VCaP (cell line): ENCODE measurements at regions not wholly inside any gene's neighbourhood (a gene's known extent, or its start where the extent isn't known, plus 50 kb on each side); places are given as distances from the start of the nearest gene placed in this dataset.

Experiments
- H3K27ac ChIP-seq: fragments of 450-650 bp; 2 replicates; pipeline ENCODE4 v1.5.1; 2017
- CTCF ChIP-seq: fragments of 450-650 bp; conservative IDR thresholded peaks from 2 replicates; pipeline ENCODE4 v1.5.1; 2017; ENCODE audit warnings: mild to moderate bottlenecking, moderate library complexity

GRCh38 chr11:23398052-23398451, 537.8 kb upstream of the CCDC179 start:
- TF ChIP-seq CTCF: no peak
- H3K27ac ChIP-seq: no peak overlapping the region

- no peak for TF ChIP-seq CTCF
- H3K27ac ChIP-seq: no peak overlapping the region
These were observed 539.7 kb upstream of the CCDC179 start for GRCh38 chr11:23399995-23400394.

GRCh38 chr11:23403210-23404185, 543.2 kb upstream of the CCDC179 start:
- TF ChIP-seq CTCF: no peak
- no peak overlapping the region for H3K27ac ChIP-seq

GRCh38 chr11:23404225-23405160, 544.2 kb upstream of the CCDC179 start:
- no peak for TF ChIP-seq CTCF

GRCh38 chr11:23405350-23405937, 545.2 kb upstream of the CCDC179 start:
- no peak for TF ChIP-seq CTCF
- H3K27ac ChIP-seq: no peak overlapping the region

More at GRCh38 chr11:23404225-23405160, 544.2 kb upstream of the CCDC179 start:
- no peak overlapping the region for H3K27ac ChIP-seq

- H3K27ac ChIP-seq: no peak overlapping the region
- TF ChIP-seq CTCF: no peak
These were observed 546.0 kb upstream of the CCDC179 start for GRCh38 chr11:23406131-23406819.
